Neuronal stem cell (in vitro differentiated cells): ENCODE measurements at regions not wholly inside any gene's neighbourhood (a gene's known extent, or its start where the extent isn't known, plus 50 kb on each side); places are given as distances from the start of the nearest gene placed in this dataset.
A peak's percentile ranks its signal among the peaks of the same experiment; 100 is the strongest.
"Not testable (repeated sequence)": the region's sequence is repeated elsewhere in the genome, so short reads cannot be mapped to it uniquely, and the experiment has no call there.

Source experiments
- DNase-seq: peaks from one replicate; pipeline ENCODE4 v3.0.0-alpha.2; 2013; ENCODE audit warnings: low spot score
- H2AFZ ChIP-seq: one replicate; pipeline ENCODE4 v1.6.1; 2013; ENCODE audit warnings: mild to moderate bottlenecking, low read length, inconsistent platforms
- H2AK5ac ChIP-seq: 2 replicates; pipeline ENCODE4 v1.6.1; 2013; ENCODE audit warnings: low read depth, mild to moderate bottlenecking, inconsistent platforms, low read length, moderate library complexity, mixed read lengths
- H2BK120ac ChIP-seq: 2 replicates; pipeline ENCODE4 v1.6.1; 2013; ENCODE audit warnings: low read depth, mild to moderate bottlenecking, inconsistent platforms, low read length, moderate library complexity, mixed read lengths
- H2BK12ac ChIP-seq: one replicate; pipeline ENCODE4 v1.6.1; 2013; ENCODE audit warnings: low read length, inconsistent platforms
- H2BK15ac ChIP-seq: 2 replicates; pipeline ENCODE4 v1.6.1; 2013; ENCODE audit warnings: mild to moderate bottlenecking, low read length, inconsistent platforms, mixed read lengths
- H2BK5ac ChIP-seq: one replicate; pipeline ENCODE4 v1.6.1; 2013; ENCODE audit warnings: inconsistent platforms, mild to moderate bottlenecking, low read length, moderate library complexity
- H3K14ac ChIP-seq: one replicate; pipeline ENCODE4 v1.6.1; 2013; ENCODE audit warnings: low read length, inconsistent platforms
- H3K18ac ChIP-seq: 2 replicates; pipeline ENCODE4 v1.6.1; 2013; ENCODE audit warnings: low read length, inconsistent platforms
- H3K23ac ChIP-seq: 2 replicates; pipeline ENCODE4 v1.6.1; 2013; ENCODE audit warnings: low read depth, mild to moderate bottlenecking, mixed read lengths, low read length, inconsistent platforms; ENCODE audit not compliant: poor library complexity
- H3K27ac ChIP-seq: replicated peaks from 3 replicates; pipeline ENCODE4 v1.5.1; 2013; ENCODE audit warnings: low read length, inconsistent platforms
- H3K27me3 ChIP-seq, 3 experiments: 2 replicates each; pipeline ENCODE4 v1.6.1; 2013; ENCODE audit warnings: low read length in 3 of 3, mild to moderate bottlenecking in 2 of 3, inconsistent platforms in 1 of 3, low read depth in 1 of 3, mixed read lengths in 1 of 3, moderate library complexity in 1 of 3; ENCODE audit not compliant: control insufficient read depth in 3 of 3, insufficient read depth in 3 of 3
- H3K36me3 ChIP-seq, 2 donors: replicated peaks in 1 of 2; 2 replicates each; pipeline ENCODE4 v1.6.1; 2013; ENCODE audit warnings: low read length in 2 of 2; ENCODE audit not compliant: control insufficient read depth in 2 of 2, insufficient read depth in 2 of 2
- H3K4ac ChIP-seq: 2 replicates; pipeline ENCODE4 v1.6.1; 2013; ENCODE audit warnings: inconsistent platforms, mild to moderate bottlenecking, low read length, moderate library complexity
- H3K4me1 ChIP-seq, 2 donors: 1 replicate in 1 of 2; 2 replicates in 1 of 2; pipeline ENCODE4 v1.6.1; 2013; ENCODE audit warnings: low read length in 2 of 2, low read depth in 1 of 2; ENCODE audit not compliant: control insufficient read depth in 2 of 2, insufficient read depth in 1 of 2
- H3K4me2 ChIP-seq: one replicate; pipeline ENCODE4 v1.6.1; 2013; ENCODE audit warnings: mild to moderate bottlenecking, low read length, inconsistent platforms; ENCODE audit not compliant: insufficient read depth, poor library complexity, severe bottlenecking
- H3K4me3 ChIP-seq, 2 donors: 2 replicates each; pipeline ENCODE4 v1.5.1; 2013; ENCODE audit warnings: low read length in 2 of 2, mild to moderate bottlenecking in 2 of 2, inconsistent platforms in 1 of 2, moderate library complexity in 1 of 2
- H3K79me1 ChIP-seq: one replicate; pipeline ENCODE4 v1.6.1; 2013; ENCODE audit warnings: low read depth, mild to moderate bottlenecking, inconsistent platforms, low read length, moderate library complexity
- H3K9ac ChIP-seq: one replicate; pipeline ENCODE4 v1.6.1; 2013; ENCODE audit warnings: mild to moderate bottlenecking, low read depth, low read length, inconsistent platforms; ENCODE audit not compliant: poor library complexity
- H3K9me3 ChIP-seq, 2 donors: replicated peaks in 1 of 2; 2 replicates each; pipeline versions ENCODE3 to v1.6.1; 2013; ENCODE audit warnings: low read length in 2 of 2, mild to moderate bottlenecking in 2 of 2, inconsistent platforms in 1 of 2, low read depth in 1 of 2, mixed read lengths in 1 of 2, moderate library complexity in 1 of 2; ENCODE audit not compliant: control insufficient read depth in 2 of 2, insufficient read depth in 1 of 2
- H4K8ac ChIP-seq: one replicate; pipeline ENCODE4 v1.6.1; 2013; ENCODE audit warnings: low read depth, mild to moderate bottlenecking, inconsistent platforms, low read length, moderate library complexity
- H4K91ac ChIP-seq: one replicate; pipeline ENCODE4 v1.6.1; 2013; ENCODE audit warnings: low read length, low read depth, mild to moderate bottlenecking, inconsistent platforms; ENCODE audit not compliant: poor library complexity
- WGBS, 2 donors: extraction: QIAGEN DNeasy Blood & Tissue Kit; methylation state at CpG; one replicate each; pipeline ENCODE4 v1.1.7; 2013; ENCODE audit warnings: missing lambda C conversion rate in 2 of 2, mixed read lengths in 1 of 2; ENCODE audit not compliant: insufficient read length in 2 of 2, insufficient replicate concordance in 1 of 2; ENCODE audit errors: extremely low coverage in 2 of 2; 5-methylcytosine and 5-hydroxymethylcytosine counted together

GRCh38 chr4:3631544-3632266 is 99.5 kb upstream of the LRPAP1 start:
- H4K8ac ChIP-seq: peak overlapping the region; percentile 65
- H4K91ac ChIP-seq, H3K27me3 ChIP-seq, H3K4me1 ChIP-seq, DNase-seq, H3K4me3 ChIP-seq, H3K9ac ChIP-seq, H3K36me3 ChIP-seq, H3K27ac ChIP-seq, H3K23ac ChIP-seq, H3K9me3 ChIP-seq, H2BK5ac ChIP-seq, H3K4me2 ChIP-seq, H3K4ac ChIP-seq, H3K79me1 ChIP-seq, H2AK5ac ChIP-seq: not testable (repeated sequence)
- peak overlapping the region; percentile 71 for H2AFZ ChIP-seq
- H2BK120ac ChIP-seq: peak overlapping the region; percentile 8
- H3K18ac ChIP-seq: peak overlapping the region; percentile 87
- peak overlapping the region; percentile 41 for H2BK12ac ChIP-seq
- H2BK15ac ChIP-seq: peak overlapping the region; percentile 2
- peak overlapping the region; percentile 56 for H3K14ac ChIP-seq
- WGBS, 2 donors: no CpG with 5 or more reads among the region's 21 CpGs

GRCh38 chr4:3630598-3631543 is 98.6 kb upstream of the LRPAP1 start:
- H3K4me1 ChIP-seq: peaks cover 5 to 9% of the 10 kb centered on the region in 2 donors

GRCh38 chr4:3630136-3630597 is 97.9 kb upstream of the LRPAP1 start:
- Histone ChIP-seq H2BK120ac (no peak overlapping the region), H3K27me3 (no peaks in the 10 kb centered on the region), H4K91ac (peak overlapping the region; percentile 95), H2AFZ (no peak overlapping the region), H2BK5ac (peak overlapping the region; percentile 39), H3K4me2 (no peak overlapping the region), H2BK15ac (peak overlapping the region; percentile 81), H3K14ac (no peak overlapping the region), H3K9ac (no peak overlapping the region), H3K27ac (no peak overlapping the region), H2AK5ac (peak overlapping the region; percentile 88), H3K4ac (no peak overlapping the region), H3K4me3 (no peak overlapping the region), H3K4me1 (peaks cover 8 to 9% of the 10 kb centered on the region in 2 donors), H3K36me3 (no peaks in the 10 kb centered on the region), H4K8ac (no peak overlapping the region), H3K23ac (no peak overlapping the region), H2BK12ac (no peak overlapping the region), H3K9me3 (peaks cover under 1 to 4% of the 10 kb centered on the region in 2 donors), H3K79me1 (no peaks in the 10 kb centered on the region), H3K18ac (peak overlapping the region; percentile 89)
- WGBS, 2 donors: no CpG with 5 or more reads among the region's 11 CpGs
- DNase-seq: no peak

More at GRCh38 chr4:3630598-3631543, 98.6 kb upstream of the LRPAP1 start:
- Histone ChIP-seq H2BK15ac (peak overlapping the region; percentile 81), H3K9me3 (peaks cover 2 to 4% of the 10 kb centered on the region in 2 donors), H3K9ac (peak overlapping the region; percentile 44), H2BK5ac (no peak overlapping the region), H3K27me3 (no peaks in the 10 kb centered on the region), H2AK5ac (peak overlapping the region; percentile 88), H3K36me3 (no peaks in the 10 kb centered on the region), H2AFZ (peak overlapping the region; percentile 22), H3K18ac (peak overlapping the region; percentile 89), H2BK12ac (no peak overlapping the region), H3K4me2 (no peak overlapping the region), H4K8ac (peak overlapping the region; percentile 65), H3K14ac (no peak overlapping the region), H3K27ac (no peak overlapping the region), H3K23ac (no peak overlapping the region), H2BK120ac (peak overlapping the region; percentile 8), H3K4ac (no peak overlapping the region), H3K4me3 (no peak overlapping the region), H4K91ac (no peak overlapping the region), H3K79me1 (no peaks in the 10 kb centered on the region)
- no peak for DNase-seq
- no CpG with 5 or more reads among the region's 28 CpGs for WGBS, 2 donors

- H3K4me3 ChIP-seq: no peak overlapping the region
- H3K14ac ChIP-seq: peak overlapping the region; percentile 8
- no peak overlapping the region for H2BK120ac ChIP-seq
- H3K9ac ChIP-seq: no peak overlapping the region
- no peak for DNase-seq
- H3K79me1 ChIP-seq: no peaks in the 10 kb centered on the region
- no peak overlapping the region for H3K4me2 ChIP-seq
- H3K4ac ChIP-seq: no peak overlapping the region
- no peak overlapping the region for H3K18ac ChIP-seq
- no peak overlapping the region for H4K91ac ChIP-seq
- H2BK5ac ChIP-seq: no peak overlapping the region
- no peak overlapping the region for H3K27ac ChIP-seq
- no peaks in the 10 kb centered on the region for H3K36me3 ChIP-seq
- WGBS, 2 donors: no CpG with 5 or more reads among the region's 12 CpGs
- H3K23ac ChIP-seq: no peak overlapping the region
- H3K9me3 ChIP-seq: peaks cover 0 to 4% of the 10 kb centered on the region in 2 donors
- H2BK15ac ChIP-seq: no peak overlapping the region
- no peak overlapping the region for H2AFZ ChIP-seq
- no peak overlapping the region for H2BK12ac ChIP-seq
- peaks cover 9 to 11% of the 10 kb centered on the region in 2 donors for H3K4me1 ChIP-seq
- no peaks in the 10 kb centered on the region for H3K27me3 ChIP-seq
- no peak overlapping the region for H2AK5ac ChIP-seq
- no peak overlapping the region for H4K8ac ChIP-seq
These were observed 97.4 kb upstream of the LRPAP1 start for GRCh38 chr4:3629665-3630064.
